Prostate gland (tissue), 2 donors: ENCODE measurements at regions not wholly inside any gene's neighbourhood (a gene's known extent, or its start where the extent isn't known, plus 50 kb on each side); places are given as distances from the start of the nearest gene placed in this dataset.

Experiments
- CTCF ChIP-seq, 4 experiments: fragments of 200-600 bp in 2 of 4; fragments of 450-650 bp in 2 of 4; sonication (generic) in 2 of 4; IDR thresholded peaks; 1 replicate in 3 of 4; 2 replicates in 1 of 4; pipeline ENCODE4 v1.5.1; 2016 to 2019; ENCODE audit warnings: antibody characterized with exemption in 4 of 4, mild to moderate bottlenecking in 2 of 4, moderate library complexity in 2 of 4
- POLR2A ChIP-seq: fragments of 450-650 bp; IDR thresholded peaks from one replicate; pipeline ENCODE4 v1.6.1; 2016; ENCODE audit warnings: antibody characterized with exemption, mild to moderate bottlenecking
- POLR2AphosphoS5 ChIP-seq: sonication (generic); formaldehyde crosslinking; IDR thresholded peaks from one replicate; pipeline ENCODE4 v1.6.1; 2017; ENCODE audit warnings: antibody characterized with exemption

GRCh38 chr2:118380915-118381653, 292.8 kb downstream of the INSIG2 start:
- TF ChIP-seq CTCF (IDR thresholded peaks at IDR 0.05) (no peak), POLR2A (no peak), POLR2AphosphoS5 (no peak)
